ENCODE measurements at regions not wholly inside any gene's neighbourhood (a gene's known extent, or its start where the extent isn't known, plus 50 kb on each side); places are given as distances from the start of the nearest gene placed in this dataset.

GRCh38 chr11:28729339-28729738, 621.2 kb downstream of the METTL15 start:
- Histone ChIP-seq H3F3A (ENCODE audit: insufficient read depth) (no peaks in the 10 kb centered on the region), H3K4me2 (ENCODE audit: low read depth, low read length, poor library complexity, severe bottlenecking) (no peak overlapping the region), H3K36me3 (ENCODE audit: low read length) (no peaks in the 10 kb centered on the region), H3K27me3 (ENCODE audit: low read length) (no peaks in the 10 kb centered on the region), H4K20me1 (ENCODE audit: low read depth, low read length) (no peaks in the 10 kb centered on the region), H2AFZ (ENCODE audit: low read depth, low read length, severe bottlenecking) (no peak overlapping the region), H3K9me2 (replicated peaks; ENCODE audit: insufficient read depth, low read length) (no peaks in the 10 kb centered on the region), H3K27ac (ENCODE audit: low read depth, low read length) (no peak overlapping the region), H3K9me3 (ENCODE audit: insufficient read depth, low read length) (no peaks in the 10 kb centered on the region), H3K9ac (ENCODE audit: low read length) (no peak overlapping the region), H3K4me3 (ENCODE audit: insufficient read depth, low read length, poor library complexity, severe bottlenecking) (no peak overlapping the region), H3K79me2 (ENCODE audit: insufficient read depth, low read length) (no peaks in the 10 kb centered on the region)
- TF ChIP-seq, protein P1, sequence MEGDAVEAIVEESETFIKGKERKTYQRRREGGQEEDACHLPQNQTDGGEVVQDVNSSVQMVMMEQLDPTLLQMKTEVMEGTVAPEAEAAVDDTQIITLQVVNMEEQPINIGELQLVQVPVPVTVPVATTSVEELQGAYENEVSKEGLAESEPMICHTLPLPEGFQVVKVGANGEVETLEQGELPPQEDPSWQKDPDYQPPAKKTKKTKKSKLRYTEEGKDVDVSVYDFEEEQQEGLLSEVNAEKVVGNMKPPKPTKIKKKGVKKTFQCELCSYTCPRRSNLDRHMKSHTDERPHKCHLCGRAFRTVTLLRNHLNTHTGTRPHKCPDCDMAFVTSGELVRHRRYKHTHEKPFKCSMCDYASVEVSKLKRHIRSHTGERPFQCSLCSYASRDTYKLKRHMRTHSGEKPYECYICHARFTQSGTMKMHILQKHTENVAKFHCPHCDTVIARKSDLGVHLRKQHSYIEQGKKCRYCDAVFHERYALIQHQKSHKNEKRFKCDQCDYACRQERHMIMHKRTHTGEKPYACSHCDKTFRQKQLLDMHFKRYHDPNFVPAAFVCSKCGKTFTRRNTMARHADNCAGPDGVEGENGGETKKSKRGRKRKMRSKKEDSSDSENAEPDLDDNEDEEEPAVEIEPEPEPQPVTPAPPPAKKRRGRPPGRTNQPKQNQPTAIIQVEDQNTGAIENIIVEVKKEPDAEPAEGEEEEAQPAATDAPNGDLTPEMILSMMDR (IDR thresholded peaks at IDR 0.05; ENCODE audit: insufficient read depth, low read length, poor library complexity, severe bottlenecking): no peak
- TF ChIP-seq EZH2phosphoT487 (conservative IDR thresholded peaks at IDR 0.05; ENCODE audit: low read length): no peak

DNA sequence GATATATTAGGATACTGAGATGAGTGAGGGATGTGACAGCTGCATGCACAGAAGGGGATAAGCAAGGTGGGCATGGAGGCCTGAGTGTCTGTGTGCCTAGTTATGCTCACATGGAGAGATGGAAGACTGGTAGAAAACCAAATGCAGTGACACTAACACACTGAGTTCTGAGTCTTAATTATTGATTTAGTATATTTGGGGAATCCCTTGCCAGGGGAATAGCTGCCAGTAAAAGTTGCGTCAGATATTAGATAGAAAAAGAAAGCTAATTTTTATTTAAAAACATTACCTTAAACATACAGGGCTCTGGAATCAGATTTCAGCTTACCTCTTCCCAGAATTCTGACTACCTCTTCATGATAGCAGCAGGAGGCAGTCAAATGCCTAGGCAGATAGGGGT, 620.5 kb downstream of the METTL15 start:
- H3K79me2 ChIP-seq (ENCODE audit: insufficient read depth, low read length): no peaks in the 10 kb centered on the region
- H3F3A ChIP-seq (ENCODE audit: insufficient read depth): no peaks in the 10 kb centered on the region
- no peaks in the 10 kb centered on the region for H4K20me1 ChIP-seq (ENCODE audit: low read depth, low read length)
- H3K36me3 ChIP-seq (ENCODE audit: low read length): no peaks in the 10 kb centered on the region
- H3K4me3 ChIP-seq (ENCODE audit: insufficient read depth, low read length, poor library complexity, severe bottlenecking): no peak overlapping the region
- TF ChIP-seq, protein P1 (IDR thresholded peaks at IDR 0.05; ENCODE audit: insufficient read depth, low read length, poor library complexity, severe bottlenecking): no peak
- TF ChIP-seq EZH2phosphoT487 (conservative IDR thresholded peaks at IDR 0.05; ENCODE audit: low read length): no peak
- no peaks in the 10 kb centered on the region for H3K27me3 ChIP-seq (ENCODE audit: low read length)
- no peaks in the 10 kb centered on the region for H3K9me3 ChIP-seq (ENCODE audit: insufficient read depth, low read length)
- no peaks in the 10 kb centered on the region for H3K9me2 ChIP-seq (replicated peaks; ENCODE audit: insufficient read depth, low read length)
- no peak overlapping the region for H3K4me2 ChIP-seq (ENCODE audit: low read depth, low read length, poor library complexity, severe bottlenecking)
- H3K27ac ChIP-seq (ENCODE audit: low read depth, low read length): no peak overlapping the region
- no peak overlapping the region for H2AFZ ChIP-seq (ENCODE audit: low read depth, low read length, severe bottlenecking)
- H3K9ac ChIP-seq (ENCODE audit: low read length): no peak overlapping the region

DNA sequence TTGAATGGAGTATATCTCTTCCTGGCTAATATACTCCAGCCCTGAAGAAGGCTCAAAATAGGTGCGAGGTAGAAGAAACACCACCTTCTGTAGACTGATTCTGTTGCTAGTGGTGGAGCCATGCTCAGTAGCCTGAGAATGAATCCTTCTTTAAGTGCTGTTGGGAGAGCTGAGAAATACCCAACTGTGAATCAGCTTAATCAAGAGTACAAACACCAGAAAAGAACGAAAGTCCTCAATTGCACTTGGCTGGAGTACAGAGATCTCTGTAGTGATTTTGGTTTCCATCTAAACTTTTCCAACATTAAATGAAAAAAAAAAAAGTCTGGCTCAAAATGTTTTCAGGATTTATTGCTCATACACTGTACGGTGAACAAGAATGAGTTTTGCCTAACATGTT, 619.1 kb downstream of the METTL15 start:
- Histone ChIP-seq H3K4me2 (ENCODE audit: low read depth, low read length, poor library complexity, severe bottlenecking) (no peak overlapping the region), H2AFZ (ENCODE audit: low read depth, low read length, severe bottlenecking) (no peak overlapping the region), H3K4me3 (ENCODE audit: insufficient read depth, low read length, poor library complexity, severe bottlenecking) (no peak overlapping the region), H3K27ac (ENCODE audit: low read depth, low read length) (no peak overlapping the region), H3K79me2 (ENCODE audit: insufficient read depth, low read length) (no peaks in the 10 kb centered on the region), H3K9me2 (replicated peaks; ENCODE audit: insufficient read depth, low read length) (no peaks in the 10 kb centered on the region), H3K27me3 (ENCODE audit: low read length) (no peaks in the 10 kb centered on the region), H4K20me1 (ENCODE audit: low read depth, low read length) (no peaks in the 10 kb centered on the region), H3K36me3 (ENCODE audit: low read length) (no peaks in the 10 kb centered on the region), H3K9ac (ENCODE audit: low read length) (no peak overlapping the region), H3K9me3 (ENCODE audit: insufficient read depth, low read length) (no peaks in the 10 kb centered on the region), H3F3A (ENCODE audit: insufficient read depth) (no peaks in the 10 kb centered on the region)
- TF ChIP-seq EZH2phosphoT487 (conservative IDR thresholded peaks at IDR 0.05; ENCODE audit: low read length): no peak
- TF ChIP-seq, protein P1 (IDR thresholded peaks at IDR 0.05; ENCODE audit: insufficient read depth, low read length, poor library complexity, severe bottlenecking): no peak

Data from SU-DHL-6 (cell line).